HepG2 (cell line): ENCODE measurements at regions not wholly inside any gene's neighbourhood (a gene's known extent, or its start where the extent isn't known, plus 50 kb on each side); places are given as distances from the start of the nearest gene placed in this dataset.

Experiments
- BCL6 ChIP-seq: IDR thresholded peaks from 2 replicates; pipeline ENCODE4 v1.6.1; 2016; ENCODE audit warnings: missing genetic modification reagents, missing compliant biosample characterization
- ERF ChIP-seq: IDR thresholded peaks from 2 replicates; pipeline ENCODE4 v1.6.1; 2018; ENCODE audit warnings: missing biosample characterization, missing genetic modification reagents
- GABPA ChIP-seq, 2 experiments: IDR thresholded peaks; 2 replicates each; pipeline ENCODE4 v1.6.1; 2011 to 2016; ENCODE audit warnings: low read depth in 2 of 2, low read length in 1 of 2, missing biosample characterization in 1 of 2, missing genetic modification characterization in 1 of 2
- HHEX ChIP-seq: IDR thresholded peaks from 2 replicates; pipeline ENCODE4 v1.6.1; 2016; ENCODE audit warnings: control low read depth
- HMG20B ChIP-seq: conservative IDR thresholded peaks from 2 replicates; pipeline ENCODE4 v1.6.1; 2016; ENCODE audit warnings: missing genetic modification reagents, missing compliant biosample characterization
- MIER3 ChIP-seq: IDR thresholded peaks from 2 replicates; pipeline ENCODE4 v1.6.1; 2016; ENCODE audit warnings: missing compliant biosample characterization, borderline replicate concordance
- MIXL1 ChIP-seq: IDR thresholded peaks from 2 replicates; pipeline ENCODE4 v1.6.1; 2016
- MTA1 ChIP-seq: sonication (generic); formaldehyde crosslinking; IDR thresholded peaks from 2 replicates; pipeline ENCODE4 v1.4.0; 2020; ENCODE audit warnings: missing genetic modification reagents, mild to moderate bottlenecking, borderline replicate concordance
- MTF1 ChIP-seq: sonication (generic); formaldehyde crosslinking; IDR thresholded peaks from 2 replicates; pipeline ENCODE4 v1.5.0; 2020; ENCODE audit warnings: missing genetic modification reagents
- NFATC3 ChIP-seq: sonication (generic); formaldehyde crosslinking; IDR thresholded peaks from 2 replicates; pipeline ENCODE4 v1.5.1; 2020; ENCODE audit warnings: mild to moderate bottlenecking, missing genetic modification reagents
- NFKB2 ChIP-seq: sonication (generic); formaldehyde crosslinking; IDR thresholded peaks from 2 replicates; pipeline ENCODE4 v1.4.0; 2020; ENCODE audit warnings: missing genetic modification reagents, borderline replicate concordance
- NR3C1 ChIP-seq: sonication (generic); formaldehyde crosslinking; IDR thresholded peaks from 2 replicates; pipeline ENCODE4 v1.4.0; 2020; ENCODE audit warnings: missing genetic modification reagents
- PAWR ChIP-seq: sonication (generic); formaldehyde crosslinking; IDR thresholded peaks from 2 replicates; pipeline ENCODE4 v1.4.0; 2020; ENCODE audit warnings: missing genetic modification reagents, mild to moderate bottlenecking, borderline replicate concordance
- SALL1 ChIP-seq: sonication (generic); formaldehyde crosslinking; IDR thresholded peaks from 2 replicates; pipeline ENCODE4 v1.8.0; 2022; ENCODE audit warnings: mild to moderate bottlenecking, missing genetic modification reagents
- SMARCC2 ChIP-seq: fragments of 450-650 bp; IDR thresholded peaks from 2 replicates; pipeline ENCODE4 v1.6.1; 2017; ENCODE audit warnings: antibody characterized with exemption, mild to moderate bottlenecking
- SRSF4 ChIP-seq: fragments of 200-400 bp; formaldehyde crosslinking; IDR thresholded peaks from one replicate; pipeline ENCODE4 v1.6.1; 2018; ENCODE audit warnings: mild to moderate bottlenecking, low read depth, low read length, moderate library complexity; ENCODE audit not compliant: poor library complexity, severe bottlenecking
- ZBTB1 ChIP-seq: sonication (generic); formaldehyde crosslinking; IDR thresholded peaks from 2 replicates; pipeline ENCODE4 v1.4.0; 2020; ENCODE audit warnings: missing genetic modification reagents, borderline replicate concordance
- ZBTB37 ChIP-seq: sonication (generic); formaldehyde crosslinking; IDR thresholded peaks from 2 replicates; pipeline ENCODE4 v1.4.0; 2020; ENCODE audit warnings: mild to moderate bottlenecking, missing genetic modification reagents
- ZBTB38 ChIP-seq: sonication (generic); formaldehyde crosslinking; IDR thresholded peaks from 2 replicates; pipeline ENCODE4 v1.5.1; 2020; ENCODE audit warnings: mild to moderate bottlenecking, missing genetic modification reagents
- ZBTB7A ChIP-seq: sonication (generic); formaldehyde crosslinking; IDR thresholded peaks from 2 replicates; pipeline ENCODE4 v1.8.0; 2022; ENCODE audit warnings: mild to moderate bottlenecking, missing genetic modification reagents
- ZBTB8A ChIP-seq: sonication (generic); formaldehyde crosslinking; IDR thresholded peaks from 2 replicates; pipeline ENCODE4 v1.4.0; 2020; ENCODE audit warnings: mild to moderate bottlenecking, low read depth, missing genetic modification reagents, borderline replicate concordance
- ZNF224 ChIP-seq: sonication (generic); formaldehyde crosslinking; IDR thresholded peaks from 2 replicates; pipeline ENCODE4 v1.5.0; 2020; ENCODE audit warnings: mild to moderate bottlenecking, missing genetic modification reagents
- ZNF367 ChIP-seq: sonication (generic); formaldehyde crosslinking; IDR thresholded peaks from 2 replicates; pipeline ENCODE4 v1.4.0; 2020; ENCODE audit warnings: missing genetic modification reagents, borderline replicate concordance
- TF ChIP-seq, protein P1 (sequence below): sonication (generic); formaldehyde crosslinking; IDR thresholded peaks from 2 replicates; pipeline ENCODE4 v1.5.1; 2020; ENCODE audit warnings: mild to moderate bottlenecking, missing genetic modification reagents
- TF ChIP-seq, protein P2 (sequence below): sonication (generic); formaldehyde crosslinking; IDR thresholded peaks from 2 replicates; pipeline ENCODE4 v1.8.1; 2023; ENCODE audit warnings: mild to moderate bottlenecking, moderate library complexity, missing genetic modification reagents
- TF ChIP-seq, protein P3 (sequence below): sonication (generic); formaldehyde crosslinking; IDR thresholded peaks from 2 replicates; pipeline ENCODE4 v1.4.0; 2020; ENCODE audit warnings: missing genetic modification reagents, borderline replicate concordance

DNA sequence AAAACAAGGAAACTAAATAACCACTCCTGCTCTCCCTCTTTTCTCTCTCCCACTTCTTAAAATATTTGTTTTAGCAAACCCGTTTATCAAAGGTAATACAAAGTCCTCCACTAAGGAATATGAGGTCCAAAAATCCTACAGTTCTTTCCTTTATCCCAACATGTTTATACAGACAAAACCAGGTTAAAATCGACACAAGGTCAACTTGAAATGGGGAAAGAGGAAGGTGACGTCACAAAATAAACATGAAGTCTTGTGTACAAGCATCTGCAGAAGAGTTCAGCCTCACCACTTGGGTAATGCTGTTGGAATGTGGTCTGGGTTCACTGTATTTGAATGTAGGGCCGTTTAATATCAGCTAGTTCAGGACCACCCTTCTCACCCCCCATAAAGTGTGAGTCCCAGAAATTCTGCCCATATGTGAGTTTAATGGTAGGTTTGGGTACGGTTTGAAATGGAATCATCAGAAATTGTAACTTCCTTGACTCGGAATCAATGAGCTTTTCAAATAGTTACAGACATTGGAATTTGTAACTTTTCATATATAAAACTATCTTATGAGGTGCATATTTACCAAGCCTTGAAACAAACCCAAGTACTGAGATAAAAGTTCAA, 120.0 kb upstream of the SLC38A2 start (continued):
- TF ChIP-seq, protein P1, sequence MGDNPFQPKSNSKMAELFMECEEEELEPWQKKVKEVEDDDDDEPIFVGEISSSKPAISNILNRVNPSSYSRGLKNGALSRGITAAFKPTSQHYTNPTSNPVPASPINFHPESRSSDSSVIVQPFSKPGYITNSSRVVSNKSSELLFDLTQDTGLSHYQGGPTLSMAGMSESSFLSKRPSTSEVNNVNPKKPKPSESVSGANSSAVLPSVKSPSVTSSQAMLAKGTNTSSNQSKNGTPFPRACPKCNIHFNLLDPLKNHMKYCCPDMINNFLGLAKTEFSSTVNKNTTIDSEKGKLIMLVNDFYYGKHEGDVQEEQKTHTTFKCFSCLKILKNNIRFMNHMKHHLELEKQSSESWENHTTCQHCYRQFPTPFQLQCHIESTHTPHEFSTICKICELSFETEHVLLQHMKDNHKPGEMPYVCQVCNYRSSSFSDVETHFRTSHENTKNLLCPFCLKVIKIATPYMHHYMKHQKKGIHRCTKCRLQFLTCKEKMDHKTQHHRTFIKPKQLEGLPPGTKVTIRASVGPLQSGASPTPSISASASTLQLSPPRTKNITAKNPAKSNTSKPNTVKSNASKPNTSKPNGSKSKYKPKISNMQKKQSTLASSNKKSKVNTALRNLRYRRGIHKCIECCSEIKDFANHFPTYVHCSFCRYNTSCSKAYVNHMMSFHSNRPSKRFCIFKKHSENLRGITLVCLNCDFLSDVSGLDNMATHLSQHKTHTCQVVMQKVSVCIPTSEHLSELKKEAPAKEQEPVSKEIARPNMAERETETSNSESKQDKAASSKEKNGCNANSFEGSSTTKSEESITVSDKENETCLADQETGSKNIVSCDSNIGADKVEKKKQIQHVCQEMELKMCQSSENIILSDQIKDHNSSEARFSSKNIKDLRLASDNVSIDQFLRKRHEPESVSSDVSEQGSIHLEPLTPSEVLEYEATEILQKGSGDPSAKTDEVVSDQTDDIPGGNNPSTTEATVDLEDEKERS (CRISPR knock-in tag): 0 out of 2 replicates have a peak, but pooled peaks have one; percentile 30
- peak; percentile 79 for TF ChIP-seq HHEX (CRISPR knock-in tag)
- TF ChIP-seq PAWR (CRISPR knock-in tag): no peak
- peak; percentile 96 for TF ChIP-seq BCL6 (CRISPR knock-in tag)
- TF ChIP-seq MIER3 (CRISPR knock-in tag): peak; percentile 78
- peak; percentile 90; the same call in 1 of the 2 replicates for TF ChIP-seq SMARCC2
- no peak for TF ChIP-seq SRSF4
- no peak for TF ChIP-seq MTA1 (CRISPR knock-in tag)
- TF ChIP-seq, protein P2, sequence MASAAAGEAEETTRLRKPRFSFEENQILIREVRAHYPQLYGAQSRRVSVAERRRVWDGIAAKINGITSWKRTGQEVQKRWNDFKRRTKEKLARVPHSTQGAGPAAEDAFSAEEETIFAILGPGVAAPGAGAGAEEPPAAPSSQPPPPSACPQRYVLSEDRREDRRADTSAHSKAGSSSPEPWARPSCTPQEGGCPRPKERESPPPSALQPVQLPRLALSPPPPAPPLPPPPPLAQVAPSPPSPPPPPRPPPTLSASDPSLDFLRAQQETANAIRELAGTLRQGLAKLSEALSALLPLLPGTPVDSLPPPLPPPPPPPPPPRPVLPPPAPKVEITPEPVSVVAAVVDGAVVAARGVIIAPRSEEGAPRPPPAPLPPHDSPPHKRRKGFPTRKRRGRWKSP (CRISPR knock-in tag): no peak
- TF ChIP-seq MTF1: no peak
- TF ChIP-seq HMG20B (CRISPR knock-in tag): peak; percentile 86; the same call in 1 of the 2 replicates
- no peak for TF ChIP-seq ZNF224
- peak; percentile 89; the same call in 1 of the 2 replicates for TF ChIP-seq SALL1
- TF ChIP-seq, protein P3, sequence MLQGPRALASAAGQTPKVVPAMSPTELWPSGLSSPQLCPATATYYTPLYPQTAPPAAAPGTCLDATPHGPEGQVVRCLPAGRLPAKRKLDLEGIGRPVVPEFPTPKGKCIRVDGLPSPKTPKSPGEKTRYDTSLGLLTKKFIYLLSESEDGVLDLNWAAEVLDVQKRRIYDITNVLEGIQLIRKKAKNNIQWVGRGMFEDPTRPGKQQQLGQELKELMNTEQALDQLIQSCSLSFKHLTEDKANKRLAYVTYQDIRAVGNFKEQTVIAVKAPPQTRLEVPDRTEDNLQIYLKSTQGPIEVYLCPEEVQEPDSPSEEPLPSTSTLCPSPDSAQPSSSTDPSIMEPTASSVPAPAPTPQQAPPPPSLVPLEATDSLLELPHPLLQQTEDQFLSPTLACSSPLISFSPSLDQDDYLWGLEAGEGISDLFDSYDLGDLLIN (CRISPR knock-in tag): no peak
- peak; percentile 94 for TF ChIP-seq MIXL1 (CRISPR knock-in tag)
- no peak for TF ChIP-seq ZBTB8A (CRISPR knock-in tag)
- no peak for TF ChIP-seq ZBTB1 (CRISPR knock-in tag)
- no peak for TF ChIP-seq NFATC3 (CRISPR knock-in tag)
- peak; percentile 68; the same call in 1 of the 2 replicates for TF ChIP-seq ERF (CRISPR knock-in tag)
- no peak for TF ChIP-seq ZBTB38 (CRISPR knock-in tag)
- no peak for TF ChIP-seq ZBTB37
- no peak for TF ChIP-seq NFKB2 (CRISPR knock-in tag)
- TF ChIP-seq GABPA (IDR thresholded peaks at IDR 0.05; ENCODE audit: low read depth, low read length): no peak
- peak; percentile 65 for TF ChIP-seq GABPA (CRISPR knock-in tag; IDR thresholded peaks at IDR 0.05; ENCODE audit: low read depth)
- TF ChIP-seq ZNF367 (CRISPR knock-in tag): no peak
- TF ChIP-seq NR3C1 (CRISPR knock-in tag): no peak
- peak; percentile 80; the same call in 1 of the 2 replicates for TF ChIP-seq ZBTB7A (CRISPR knock-in tag)
